Esophagus muscularis mucosa (tissue), 3 donors: ENCODE measurements at regions not wholly inside any gene's neighbourhood (a gene's known extent, or its start where the extent isn't known, plus 50 kb on each side); places are given as distances from the start of the nearest gene placed in this dataset.

Experiments used
- POLR2AphosphoS5 ChIP-seq, 2 donors: sonication (generic); formaldehyde crosslinking; IDR thresholded peaks; one replicate each; pipeline ENCODE4 v1.6.1; 2017; ENCODE audit warnings: antibody characterized with exemption in 2 of 2
- TF ChIP-seq, protein P1 (sequence below), 3 experiments: fragments of 200-600 bp in 2 of 3; fragments of 450-650 bp in 1 of 3; sonication (generic) in 2 of 3; IDR thresholded peaks; one replicate each; pipeline ENCODE4 v1.5.1; 2017 to 2019; ENCODE audit warnings: antibody characterized with exemption in 3 of 3, mild to moderate bottlenecking in 2 of 3, moderate library complexity in 1 of 3

- TF ChIP-seq, protein P1, sequence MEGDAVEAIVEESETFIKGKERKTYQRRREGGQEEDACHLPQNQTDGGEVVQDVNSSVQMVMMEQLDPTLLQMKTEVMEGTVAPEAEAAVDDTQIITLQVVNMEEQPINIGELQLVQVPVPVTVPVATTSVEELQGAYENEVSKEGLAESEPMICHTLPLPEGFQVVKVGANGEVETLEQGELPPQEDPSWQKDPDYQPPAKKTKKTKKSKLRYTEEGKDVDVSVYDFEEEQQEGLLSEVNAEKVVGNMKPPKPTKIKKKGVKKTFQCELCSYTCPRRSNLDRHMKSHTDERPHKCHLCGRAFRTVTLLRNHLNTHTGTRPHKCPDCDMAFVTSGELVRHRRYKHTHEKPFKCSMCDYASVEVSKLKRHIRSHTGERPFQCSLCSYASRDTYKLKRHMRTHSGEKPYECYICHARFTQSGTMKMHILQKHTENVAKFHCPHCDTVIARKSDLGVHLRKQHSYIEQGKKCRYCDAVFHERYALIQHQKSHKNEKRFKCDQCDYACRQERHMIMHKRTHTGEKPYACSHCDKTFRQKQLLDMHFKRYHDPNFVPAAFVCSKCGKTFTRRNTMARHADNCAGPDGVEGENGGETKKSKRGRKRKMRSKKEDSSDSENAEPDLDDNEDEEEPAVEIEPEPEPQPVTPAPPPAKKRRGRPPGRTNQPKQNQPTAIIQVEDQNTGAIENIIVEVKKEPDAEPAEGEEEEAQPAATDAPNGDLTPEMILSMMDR (IDR thresholded peaks at IDR 0.05): no peak
- no peak for TF ChIP-seq POLR2AphosphoS5 (IDR thresholded peaks at IDR 0.05)
Measured at GRCh38 chr1:72369069-72369757, 86.9 kb upstream of the NEGR1 start.
